Vagina (tissue), 2 donors: ENCODE measurements at regions not wholly inside any gene's neighbourhood (a gene's known extent, or its start where the extent isn't known, plus 50 kb on each side); places are given as distances from the start of the nearest gene placed in this dataset.

ENCODE experiments used
- DNase-seq, 2 donors: peaks; one replicate each; pipeline ENCODE4 v3.0.0-alpha.2; 2017; ENCODE audit errors: extremely low spot score in 2 of 2
- H3K27ac ChIP-seq: fragments of 200-600 bp; sonication (generic); one replicate; pipeline ENCODE4 v1.5.1; 2019
- H3K27me3 ChIP-seq: fragments of 200-600 bp; sonication (generic); one replicate; pipeline ENCODE4 v1.5.1; 2019
- H3K36me3 ChIP-seq, 2 donors: fragments of 200-600 bp; sonication (generic); one replicate each; pipeline ENCODE4 v1.5.1; 2017 to 2019
- H3K4me1 ChIP-seq: fragments of 200-600 bp; sonication (generic); one replicate; pipeline ENCODE4 v1.5.1; 2019
- H3K4me3 ChIP-seq, 2 donors: fragments of 200-600 bp; sonication (generic); 1 replicate in 1 of 2; 2 replicates in 1 of 2; pipeline ENCODE4 v1.5.1; 2016 to 2019
- H3K9me3 ChIP-seq: fragments of 200-600 bp; sonication (generic); one replicate; pipeline ENCODE4 v1.5.1; 2019
- POLR2A ChIP-seq, 2 donors: fragments of 450-650 bp; IDR thresholded peaks; one replicate each; pipeline ENCODE4 v1.6.1; 2017; ENCODE audit warnings: antibody characterized with exemption in 2 of 2, mild to moderate bottlenecking in 2 of 2, moderate library complexity in 2 of 2
- POLR2AphosphoS5 ChIP-seq, 2 donors: sonication (generic); formaldehyde crosslinking; IDR thresholded peaks; one replicate each; pipeline ENCODE4 v1.9.0; 2017; ENCODE audit warnings: antibody characterized with exemption in 2 of 2, mild to moderate bottlenecking in 2 of 2, low read depth in 1 of 2; ENCODE audit not compliant: insufficient read depth in 1 of 2
- intact Hi-C: fragments of 100-400 bp; cut with DNase I; formaldehyde crosslinking; loops from one replicate; pipeline ENCODE4 v1.15.1; 2023
- TF ChIP-seq, protein P1 (sequence below), 3 experiments: fragments of 450-650 bp in 2 of 3; fragments of 200-600 bp in 1 of 3; sonication (generic) in 1 of 3; IDR thresholded peaks; one replicate each; pipeline ENCODE4 v1.5.1; 2017 to 2019; ENCODE audit warnings: antibody characterized with exemption in 3 of 3, mild to moderate bottlenecking in 2 of 3, moderate library complexity in 2 of 3

DNA sequence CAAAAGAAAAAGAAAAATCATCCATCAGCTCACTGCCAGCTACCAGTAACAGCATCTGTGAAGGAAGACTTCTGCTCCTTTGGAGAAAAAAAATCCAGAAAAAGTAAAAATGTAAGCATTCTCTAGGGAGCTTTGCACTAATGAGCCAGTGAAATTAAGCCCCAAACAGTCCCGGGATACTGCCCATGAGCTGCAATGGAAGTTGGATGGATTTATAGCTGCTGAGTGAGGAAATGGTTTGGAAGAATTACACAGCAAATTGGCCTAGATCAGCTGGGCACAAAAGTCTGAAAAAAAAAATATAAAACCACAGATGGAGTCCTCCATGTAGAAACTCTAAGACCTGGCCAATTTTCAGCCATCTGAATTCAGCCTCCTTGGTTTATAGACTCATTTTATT is 462.9 kb upstream of the USP15 start:
- TF ChIP-seq POLR2A (IDR thresholded peaks at IDR 0.05) (no peak), POLR2AphosphoS5 (IDR thresholded peaks at IDR 0.05; ENCODE audit: insufficient read depth in 1 of 2, low read depth in 1 of 2) (no peak)
- TF ChIP-seq, protein P1, sequence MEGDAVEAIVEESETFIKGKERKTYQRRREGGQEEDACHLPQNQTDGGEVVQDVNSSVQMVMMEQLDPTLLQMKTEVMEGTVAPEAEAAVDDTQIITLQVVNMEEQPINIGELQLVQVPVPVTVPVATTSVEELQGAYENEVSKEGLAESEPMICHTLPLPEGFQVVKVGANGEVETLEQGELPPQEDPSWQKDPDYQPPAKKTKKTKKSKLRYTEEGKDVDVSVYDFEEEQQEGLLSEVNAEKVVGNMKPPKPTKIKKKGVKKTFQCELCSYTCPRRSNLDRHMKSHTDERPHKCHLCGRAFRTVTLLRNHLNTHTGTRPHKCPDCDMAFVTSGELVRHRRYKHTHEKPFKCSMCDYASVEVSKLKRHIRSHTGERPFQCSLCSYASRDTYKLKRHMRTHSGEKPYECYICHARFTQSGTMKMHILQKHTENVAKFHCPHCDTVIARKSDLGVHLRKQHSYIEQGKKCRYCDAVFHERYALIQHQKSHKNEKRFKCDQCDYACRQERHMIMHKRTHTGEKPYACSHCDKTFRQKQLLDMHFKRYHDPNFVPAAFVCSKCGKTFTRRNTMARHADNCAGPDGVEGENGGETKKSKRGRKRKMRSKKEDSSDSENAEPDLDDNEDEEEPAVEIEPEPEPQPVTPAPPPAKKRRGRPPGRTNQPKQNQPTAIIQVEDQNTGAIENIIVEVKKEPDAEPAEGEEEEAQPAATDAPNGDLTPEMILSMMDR (IDR thresholded peaks at IDR 0.05), result no peak
- H3K36me3 ChIP-seq, result no peaks in the 10 kb centered on the region
- no peaks in the 10 kb centered on the region for H3K9me3 ChIP-seq
- no peak for DNase-seq
- no peaks in the 10 kb centered on the region for H3K27me3 ChIP-seq
- no peaks in the 10 kb centered on the region for H3K4me1 ChIP-seq
- no peak overlapping the region for H3K27ac ChIP-seq
- intact Hi-C loops, result no loop called here
- no peak overlapping the region for H3K4me3 ChIP-seq

DNA sequence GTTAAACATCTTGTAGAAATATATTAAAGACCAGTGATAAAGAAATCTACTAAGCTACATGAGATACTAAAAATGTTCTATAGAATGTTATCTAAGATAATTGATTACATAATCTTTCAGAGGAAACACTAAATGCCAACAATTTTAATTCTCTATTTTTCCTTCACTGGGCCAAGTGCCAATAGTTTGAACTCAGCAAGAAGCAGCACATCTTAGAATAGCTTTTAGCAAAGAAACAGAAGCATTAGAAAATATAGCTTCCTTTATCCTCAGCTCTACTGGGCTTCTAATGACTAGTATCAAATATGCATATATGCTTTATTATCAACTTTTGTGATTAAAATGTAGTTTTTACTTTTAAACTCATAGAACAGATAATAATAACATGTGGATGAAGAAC is 461.4 kb upstream of the USP15 start:
- Histone ChIP-seq H3K4me3 (no peak overlapping the region), H3K9me3 (no peaks in the 10 kb centered on the region), H3K36me3 (no peaks in the 10 kb centered on the region), H3K27me3 (no peaks in the 10 kb centered on the region), H3K27ac (no peak overlapping the region), H3K4me1 (no peaks in the 10 kb centered on the region)
- DNase-seq, result no peak
- TF ChIP-seq POLR2AphosphoS5 (IDR thresholded peaks at IDR 0.05; ENCODE audit: insufficient read depth in 1 of 2, low read depth in 1 of 2), result no peak
- TF ChIP-seq POLR2A (IDR thresholded peaks at IDR 0.05), result no peak
- TF ChIP-seq, protein P1 (IDR thresholded peaks at IDR 0.05), result no peak
- intact Hi-C loops, result no loop called here

- Histone ChIP-seq H3K4me1 (no peaks in the 10 kb centered on the region), H3K27me3 (no peaks in the 10 kb centered on the region), H3K27ac (no peak overlapping the region), H3K9me3 (no peaks in the 10 kb centered on the region), H3K36me3 (no peaks in the 10 kb centered on the region), H3K4me3 (no peak overlapping the region)
- TF ChIP-seq POLR2A (IDR thresholded peaks at IDR 0.05) (no peak), POLR2AphosphoS5 (IDR thresholded peaks at IDR 0.05; ENCODE audit: insufficient read depth in 1 of 2, low read depth in 1 of 2) (no peak)
- TF ChIP-seq, protein P1 (IDR thresholded peaks at IDR 0.05), result no peak
- DNase-seq, result no peak
- intact Hi-C loops, result no loop called here
These were observed 455.9 kb upstream of the USP15 start for GRCh38 chr12:61804301-61804700.

DNA sequence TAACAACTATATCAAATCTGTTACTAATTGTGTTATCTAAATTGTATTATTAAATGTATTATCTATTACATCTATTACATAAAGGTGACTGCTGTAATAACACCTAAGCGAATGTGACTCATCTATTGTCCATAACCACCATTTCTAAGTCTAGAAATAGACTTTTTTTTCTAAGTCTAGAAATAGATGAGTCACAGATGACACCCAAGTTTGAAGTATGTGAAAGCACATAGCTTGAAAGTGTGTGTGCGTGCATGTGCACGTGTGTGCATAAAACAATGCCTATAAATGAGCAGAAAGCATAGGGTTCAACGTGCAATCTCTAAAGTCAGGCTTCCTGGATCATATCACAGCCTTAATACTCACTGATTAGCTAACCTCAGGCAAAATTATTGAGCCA is 451.3 kb upstream of the USP15 start:
- TF ChIP-seq POLR2A (IDR thresholded peaks at IDR 0.05) (no peak), POLR2AphosphoS5 (IDR thresholded peaks at IDR 0.05; ENCODE audit: insufficient read depth in 1 of 2, low read depth in 1 of 2) (no peak)
- TF ChIP-seq, protein P1 (IDR thresholded peaks at IDR 0.05), result no peak
- no peaks in the 10 kb centered on the region for H3K27me3 ChIP-seq
- H3K4me3 ChIP-seq, result no peak overlapping the region
- H3K4me1 ChIP-seq, result no peaks in the 10 kb centered on the region
- H3K9me3 ChIP-seq, result no peaks in the 10 kb centered on the region
- no peaks in the 10 kb centered on the region for H3K36me3 ChIP-seq
- no peak overlapping the region for H3K27ac ChIP-seq
- no peak for DNase-seq
- intact Hi-C loops, result no loop called here

- intact Hi-C loops, result no loop called here
These were observed 449.7 kb upstream of the USP15 start for GRCh38 chr12:61810486-61810885.

More at GRCh38 chr12:61810486-61810885, 449.7 kb upstream of the USP15 start:
- Histone ChIP-seq H3K4me3 (no peak overlapping the region), H3K9me3 (no peaks in the 10 kb centered on the region), H3K4me1 (no peaks in the 10 kb centered on the region), H3K27ac (no peak overlapping the region), H3K36me3 (no peaks in the 10 kb centered on the region), H3K27me3 (no peaks in the 10 kb centered on the region)
- no peak for DNase-seq
- TF ChIP-seq, protein P1 (IDR thresholded peaks at IDR 0.05), result no peak
- no peak for TF ChIP-seq POLR2AphosphoS5 (IDR thresholded peaks at IDR 0.05; ENCODE audit: insufficient read depth in 1 of 2, low read depth in 1 of 2)
